ENCODE measurements at regions not wholly inside any gene's neighbourhood (a gene's known extent, or its start where the extent isn't known, plus 50 kb on each side); places are given as distances from the start of the nearest gene placed in this dataset.

DNA sequence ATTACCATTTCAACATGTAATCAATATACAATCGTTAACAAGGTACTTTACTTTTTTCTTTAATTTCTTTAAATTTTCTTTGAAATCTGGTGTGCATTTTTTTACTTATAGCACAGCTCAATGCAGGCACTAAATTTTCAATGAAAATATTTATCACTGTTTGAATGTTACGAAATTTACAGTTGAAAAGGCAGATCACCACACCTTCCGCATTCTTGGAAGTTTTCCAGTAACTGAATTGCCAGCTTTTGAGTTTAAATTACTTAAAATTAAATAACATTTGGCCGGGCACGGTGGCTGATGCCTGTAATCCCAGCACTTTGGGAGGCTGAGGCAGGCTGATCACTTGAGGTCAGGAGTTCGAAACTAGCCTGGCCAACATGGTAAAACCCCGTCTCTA lies 309.9 kb downstream of the BMP7 start:
- DNase-seq, result no peak

DNA sequence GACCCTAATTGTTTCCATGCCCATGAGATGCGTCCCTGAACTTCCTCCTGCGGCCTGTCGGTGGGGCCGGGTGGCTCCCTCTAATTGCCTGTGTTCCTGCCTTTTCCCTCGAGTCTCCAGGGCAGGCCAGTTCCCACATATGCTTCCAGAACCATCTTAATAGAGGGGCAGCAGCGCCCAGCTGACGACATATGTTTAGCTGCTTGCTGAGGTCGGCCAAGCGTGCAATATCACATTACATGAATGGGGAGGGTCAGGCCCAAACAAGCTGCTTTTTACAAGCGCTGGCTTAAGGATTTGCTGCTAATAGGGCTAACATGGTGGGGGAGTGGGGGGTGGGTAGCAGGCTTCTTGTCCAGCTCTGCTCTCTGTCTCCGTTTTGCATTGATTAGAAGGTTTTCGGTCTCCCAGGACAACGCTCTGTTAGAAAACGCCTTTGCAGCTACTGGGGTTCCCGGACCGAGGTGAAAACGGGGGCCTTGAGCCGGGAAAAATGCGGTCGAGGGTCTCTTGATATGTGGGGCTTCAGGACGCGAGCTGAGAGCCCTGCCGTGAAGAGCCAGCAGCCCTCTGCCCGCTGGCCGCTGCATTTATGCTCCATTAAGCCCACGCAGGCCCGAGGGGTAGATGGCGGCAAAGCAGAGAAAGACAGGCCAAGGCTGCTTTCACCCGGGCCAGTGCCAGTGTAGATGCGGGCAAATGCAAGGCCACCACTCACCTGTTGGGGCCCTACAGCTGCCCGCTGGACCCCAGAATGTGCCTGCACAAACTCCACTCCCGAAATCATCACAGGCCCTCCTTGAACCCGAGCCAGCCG lies 308.5 kb downstream of the BMP7 start:
- no peak for DNase-seq

GRCh38 chr20:56964901-56965300 lies 301.5 kb downstream of the BMP7 start:
- no peak for DNase-seq

- DNase-seq, result no peak
Observed at GRCh38 chr20:56967916-56968315, 298.5 kb downstream of the BMP7 start.

- no peak for DNase-seq
Observed at GRCh38 chr20:56968376-56969048, 297.9 kb downstream of the BMP7 start.

DNA sequence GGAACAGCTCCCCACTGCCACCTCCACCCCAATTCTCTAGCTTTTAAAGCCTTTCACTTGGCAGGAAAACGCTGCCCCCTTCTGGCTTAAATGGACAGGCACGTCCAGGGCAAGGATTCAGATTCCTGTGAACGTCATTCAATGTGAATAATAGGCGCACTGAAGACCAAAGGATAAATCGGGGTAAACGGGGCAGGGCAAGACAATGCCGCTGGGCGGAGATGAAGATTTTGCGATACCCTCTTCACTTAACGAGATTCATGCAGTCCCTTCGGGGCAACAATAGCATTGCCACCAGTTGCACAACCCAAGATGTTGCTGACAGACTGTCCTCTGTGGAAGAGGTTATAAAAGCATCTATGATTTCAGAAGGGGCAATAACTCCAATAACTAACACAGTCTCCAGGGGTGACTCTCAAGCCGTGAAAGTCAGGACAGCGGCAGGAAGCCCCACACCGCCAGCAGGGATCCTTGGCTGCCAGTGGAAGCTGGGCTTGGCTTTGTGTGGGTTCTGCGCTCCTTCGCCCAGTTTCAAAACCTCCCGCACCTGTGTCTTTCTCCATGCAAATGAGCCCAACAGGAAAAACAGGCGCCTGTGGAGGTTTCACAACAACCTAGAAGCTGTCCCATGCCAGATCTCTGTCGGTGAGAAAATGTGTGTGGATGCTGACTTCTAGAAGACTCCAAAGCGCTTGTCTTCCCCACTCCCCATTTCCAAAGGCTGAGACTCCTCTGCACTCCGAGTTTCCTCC lies 291.8 kb downstream of the BMP7 start:
- DNase-seq, result peak in 20 of 51 donors; percentile 0 to 32 (median 7)

DNA sequence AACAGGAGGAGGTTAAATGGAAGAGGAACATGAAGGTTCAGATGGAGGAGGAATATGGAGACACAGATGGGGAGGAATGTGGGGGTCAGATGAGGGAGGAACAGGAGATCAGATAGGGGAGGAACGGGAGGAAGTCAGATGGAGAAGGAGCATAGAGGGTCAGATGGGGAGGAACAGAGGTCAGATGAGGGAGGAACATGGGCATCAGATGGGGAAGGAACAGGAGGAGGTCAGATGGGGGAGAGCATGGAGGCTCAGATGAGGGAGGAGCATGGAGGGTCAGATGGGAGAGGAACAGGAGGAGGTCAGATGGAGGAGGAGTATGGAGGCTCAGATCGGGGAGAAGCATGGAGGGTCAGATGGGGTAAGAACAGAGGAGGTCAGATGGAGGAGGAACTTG lies 290.6 kb downstream of the BMP7 start:
- DNase-seq, result no peak

- DNase-seq, result no peak
Observed at GRCh38 chr20:56976336-56976735, 290.1 kb downstream of the BMP7 start.

GRCh38 chr20:56978475-56978874 lies 288.0 kb downstream of the BMP7 start:
- DNase-seq, result no peak

DNA sequence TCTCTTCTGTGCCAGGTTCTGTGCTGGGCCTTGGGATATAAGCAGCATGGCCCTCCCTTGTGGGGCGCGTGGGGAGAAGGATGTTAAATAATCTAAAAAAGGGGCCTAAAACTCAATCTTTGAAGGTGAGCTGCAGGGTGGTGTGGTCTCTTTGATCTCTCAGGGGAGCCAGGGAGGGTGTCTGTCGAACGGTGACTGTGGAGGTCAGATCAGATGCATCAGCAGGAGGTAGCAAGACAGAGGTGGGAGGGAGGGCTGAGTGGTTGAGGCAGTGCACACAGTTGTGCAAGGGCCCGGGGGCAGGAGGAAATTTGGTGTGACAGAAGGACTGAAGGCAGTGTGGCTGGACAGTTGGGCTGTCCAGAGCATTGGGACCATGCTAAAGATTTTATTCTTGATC lies 287.3 kb downstream of the BMP7 start:
- DNase-seq, result no peak

DNA sequence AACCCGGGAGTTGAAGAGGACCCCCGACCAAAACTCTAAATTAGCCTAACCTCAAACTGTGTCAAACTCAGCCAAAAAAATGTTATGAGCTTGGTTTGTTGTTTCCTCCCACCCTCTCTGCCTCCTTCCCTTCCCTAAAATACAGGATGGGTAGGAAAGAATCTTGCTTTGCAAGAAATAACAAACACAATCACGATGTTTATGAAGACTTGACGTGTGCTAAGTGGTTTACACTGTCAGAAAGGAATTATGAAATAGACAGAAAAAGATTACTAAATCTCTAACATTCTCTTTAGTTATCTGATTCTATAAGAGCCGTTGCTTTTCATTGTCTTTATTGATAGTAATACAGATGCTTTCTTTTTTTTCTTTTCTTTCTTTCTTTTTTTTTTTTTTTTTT lies 285.1 kb downstream of the BMP7 start:
- no peak for DNase-seq

DNA sequence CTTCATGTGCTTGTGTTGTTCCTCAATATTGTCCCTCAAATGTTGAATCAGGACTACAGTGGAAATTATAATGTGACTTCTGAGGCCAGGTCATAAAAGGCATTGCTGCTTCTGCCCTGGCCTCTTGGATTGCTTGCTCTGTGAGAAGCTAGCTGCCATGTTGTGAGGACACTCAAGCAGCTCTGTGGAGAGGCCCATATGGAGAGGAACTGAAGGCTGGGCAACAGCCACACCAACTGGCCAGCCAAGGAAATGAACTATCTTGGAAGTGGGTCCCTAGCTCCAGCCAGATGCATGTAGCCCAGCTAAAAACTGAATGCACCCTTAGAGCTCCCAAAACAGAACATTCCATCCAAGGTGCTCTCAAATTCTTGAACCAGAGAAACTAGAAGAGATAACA lies 282.6 kb downstream of the BMP7 start:
- DNase-seq, result no peak

GRCh38 chr20:56985066-56985685 lies 281.3 kb downstream of the BMP7 start:
- DNase-seq, result no peak

DNA sequence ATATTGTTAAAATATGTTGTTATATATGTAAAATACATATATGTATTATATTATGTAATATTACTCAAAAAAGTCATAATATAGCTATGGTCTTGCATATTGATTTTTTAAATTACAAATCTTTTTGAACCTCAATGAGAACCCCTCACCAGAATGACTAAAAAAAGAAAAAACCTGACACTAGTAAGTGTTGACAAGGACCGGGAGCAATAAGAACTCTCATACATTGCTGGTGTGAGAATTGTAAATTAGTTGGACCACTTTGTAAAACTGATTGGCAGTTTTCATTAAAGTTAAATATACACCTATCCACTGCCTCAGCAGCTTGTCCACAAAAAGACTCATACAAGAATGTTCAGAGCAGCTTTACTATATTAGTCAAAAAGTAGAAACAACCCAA lies 280.0 kb downstream of the BMP7 start:
- DNase-seq, result no peak

DNA sequence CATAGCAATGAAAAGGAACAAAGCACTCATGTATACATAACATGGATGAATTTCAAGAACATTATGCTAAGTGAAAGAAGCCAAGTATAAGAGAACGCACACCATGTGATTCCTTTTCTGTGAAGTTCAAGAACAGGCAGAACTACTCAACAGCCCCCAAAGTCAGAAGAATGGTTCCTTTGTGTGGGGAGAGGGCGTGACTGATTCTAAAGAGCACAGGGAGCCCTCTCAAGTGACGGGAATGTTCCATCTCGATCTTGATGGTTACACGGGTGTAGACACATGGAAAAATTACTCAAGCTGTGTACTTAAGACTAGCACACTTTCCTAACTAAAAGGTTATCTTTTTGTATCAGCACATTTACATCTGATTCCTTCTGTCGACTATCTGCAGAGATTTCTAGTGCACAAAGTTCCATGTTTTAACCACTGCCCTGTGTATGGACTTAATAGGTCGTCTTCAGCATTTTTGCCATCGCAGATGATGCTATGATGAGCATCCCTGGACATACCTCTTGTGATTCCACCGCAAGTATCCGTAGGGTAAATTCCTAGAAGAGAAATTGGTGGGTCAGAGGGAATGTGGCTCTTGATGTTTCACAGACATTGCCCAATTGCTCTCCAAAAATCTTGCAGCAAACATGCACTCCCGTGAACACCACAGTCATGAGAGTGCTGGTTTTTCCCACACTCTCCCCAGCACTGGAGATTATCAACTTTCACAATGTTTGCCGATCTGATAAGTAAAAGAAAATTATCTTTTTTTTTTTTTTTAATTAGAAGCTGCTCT lies 279.3 kb downstream of the BMP7 start:
- no peak for DNase-seq

DNA sequence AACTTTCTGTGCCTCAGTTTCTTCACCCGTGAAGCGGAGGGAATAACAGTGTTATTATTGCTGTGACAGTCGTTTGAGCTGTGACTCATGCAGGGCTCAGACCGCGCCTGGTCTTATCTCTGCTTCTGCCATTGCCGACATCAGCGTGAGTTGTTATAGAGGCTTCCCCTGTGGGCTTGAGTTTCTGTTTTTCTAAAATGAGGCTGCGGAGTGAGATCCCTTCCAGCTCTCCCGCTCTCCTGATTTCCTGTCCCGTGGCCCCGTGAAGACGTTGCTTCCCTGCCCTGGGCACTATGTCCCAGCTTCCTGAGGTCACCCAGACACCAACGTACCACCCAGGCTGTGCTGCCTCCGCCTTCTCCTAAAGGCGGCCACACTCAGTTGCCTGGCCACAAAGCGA lies 278.5 kb downstream of the BMP7 start:
- no peak for DNase-seq

DNA sequence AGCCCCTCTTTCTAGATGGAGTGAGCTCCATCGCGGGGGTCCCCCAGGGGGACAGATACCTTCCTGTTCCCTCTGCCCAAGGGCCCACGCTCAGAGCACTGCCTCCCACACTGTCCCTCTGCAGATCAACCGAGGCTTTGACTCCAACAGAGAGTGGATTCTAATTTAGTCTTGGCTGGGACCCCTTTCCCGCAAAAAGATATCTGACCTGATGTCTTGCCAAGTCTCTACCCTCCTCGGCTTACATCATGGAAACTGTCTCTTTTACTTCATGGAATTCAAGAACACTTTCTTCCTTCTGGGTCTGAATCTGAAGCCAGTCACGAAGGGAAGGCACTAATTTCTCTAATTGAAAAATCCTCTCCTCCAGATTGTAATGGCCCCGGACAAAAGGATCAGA lies 278.0 kb downstream of the BMP7 start:
- DNase-seq, result no peak

DNA sequence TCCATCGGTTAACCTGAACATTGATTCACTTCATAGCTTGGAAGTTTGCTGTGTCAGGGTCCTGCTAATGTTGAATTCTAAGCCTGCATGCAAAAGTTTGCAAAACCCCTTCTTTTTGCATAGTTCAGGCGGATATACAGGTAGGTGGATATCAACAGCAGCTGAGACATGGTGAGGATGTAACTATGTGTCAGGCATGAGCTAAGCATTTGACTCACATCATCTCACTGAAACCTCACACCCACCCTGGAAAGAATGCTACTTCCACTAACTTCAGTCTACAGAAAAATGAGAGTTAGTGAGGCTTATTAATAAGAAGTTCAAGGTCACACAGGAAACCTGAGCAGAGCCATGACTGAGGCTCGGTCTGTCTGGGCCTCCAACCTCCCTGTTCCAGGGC lies 276.9 kb downstream of the BMP7 start:
- DNase-seq, result no peak

- DNase-seq, result no peak
Observed at GRCh38 chr20:56993020-56993559, 273.4 kb downstream of the BMP7 start.

DNA sequence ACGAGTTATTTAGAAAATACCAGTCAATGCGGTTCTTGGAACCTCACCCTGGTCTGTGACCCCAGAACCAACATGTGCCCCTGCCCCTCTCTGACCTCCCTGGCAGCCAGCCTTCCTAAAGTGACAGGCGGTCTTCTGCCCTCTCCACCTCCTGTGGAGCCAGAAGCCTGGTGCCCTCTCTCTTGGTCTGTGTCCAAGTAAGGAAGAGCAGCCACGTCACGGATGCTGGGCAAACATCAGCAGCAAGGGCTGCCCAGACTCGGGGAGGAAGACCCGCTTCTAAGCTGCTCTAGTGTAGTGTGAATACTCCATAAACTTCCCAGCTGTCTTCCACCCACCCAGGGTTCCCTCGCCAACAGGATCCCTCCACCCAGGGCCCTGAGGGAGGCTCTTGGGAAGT lies 272.4 kb downstream of the BMP7 start:
- DNase-seq, result no peak

GRCh38 chr20:56995149-56995548 lies 271.3 kb downstream of the BMP7 start:
- no peak for DNase-seq
